A673 (cell line): ENCODE measurements at regions not wholly inside any gene's neighbourhood (a gene's known extent, or its start where the extent isn't known, plus 50 kb on each side); places are given as distances from the start of the nearest gene placed in this dataset.

Experiments
- CTCF ChIP-seq: fragments of 300-800, 200-600 bp; sonication (generic); conservative IDR thresholded peaks from 2 replicates; pipeline ENCODE4 v1.5.1; 2017; ENCODE audit warnings: low read depth, mild to moderate bottlenecking, antibody characterized with exemption, low read length, moderate library complexity, mixed read lengths
- EZH2 ChIP-seq: fragments of 200-600 bp; sonication (generic); IDR thresholded peaks from 2 replicates; pipeline ENCODE4 v1.6.1; 2017; ENCODE audit warnings: borderline replicate concordance, low read depth, mild to moderate bottlenecking, mixed read lengths, antibody characterized with exemption, low read length; ENCODE audit not compliant: poor library complexity, severe bottlenecking

GRCh38 chr12:88781909-88782308 lies 201.6 kb upstream of the KITLG start:
- TF ChIP-seq CTCF (no peak), EZH2 (no peak)
